Tibial artery (tissue), 4 donors: ENCODE measurements at regions not wholly inside any gene's neighbourhood (a gene's known extent, or its start where the extent isn't known, plus 50 kb on each side); places are given as distances from the start of the nearest gene placed in this dataset.
"Not testable (repeated sequence)": the region's sequence is repeated elsewhere in the genome, so short reads cannot be mapped to it uniquely, and the experiment has no call there.

Experiments
- DNase-seq, 2 donors: peaks; one replicate each; pipeline ENCODE4 v3.0.0-alpha.2; 2019
- H3K27ac ChIP-seq, 2 donors: fragments of 200-600 bp; sonication (generic) in 1 of 2; 1 replicate in 1 of 2; 2 replicates in 1 of 2; pipeline ENCODE4 v1.5.1; 2018 to 2019; ENCODE audit warnings: mild to moderate bottlenecking in 1 of 2
- H3K27me3 ChIP-seq, 2 donors: fragments of 200-600 bp; sonication (generic) in 1 of 2; one replicate each; pipeline versions ENCODE4 v1.5.1 to v1.6.0; 2016 to 2019
- H3K36me3 ChIP-seq, 3 donors: fragments of 200-600 bp; sonication (generic) in 2 of 3; one replicate each; pipeline ENCODE4 v1.5.1; 2016 to 2019; ENCODE audit warnings: mild to moderate bottlenecking in 2 of 3
- H3K4me1 ChIP-seq, 4 donors: fragments of 200-600 bp; sonication (generic) in 2 of 4; 1 replicate in 3 of 4; 2 replicates in 1 of 4; pipeline ENCODE4 v1.5.1; 2016 to 2019
- H3K4me3 ChIP-seq, 2 donors: fragments of 200-600 bp; sonication (generic) in 1 of 2; 1 replicate in 1 of 2; 2 replicates in 1 of 2; pipeline ENCODE4 v1.5.1; 2018 to 2019; ENCODE audit warnings: mild to moderate bottlenecking in 2 of 2
- H3K9me3 ChIP-seq, 3 donors: fragments of 200-600 bp; sonication (generic) in 1 of 3; one replicate each; pipeline ENCODE4 v1.5.1; 2016 to 2019
- CTCF ChIP-seq, 2 experiments: fragments of 200-600 bp in 1 of 2; fragments of 450-650 bp in 1 of 2; IDR thresholded peaks; one replicate each; pipeline ENCODE4 v1.5.1; 2017 to 2019; ENCODE audit warnings: antibody characterized with exemption in 2 of 2, mild to moderate bottlenecking in 1 of 2, moderate library complexity in 1 of 2
- intact Hi-C: fragments of 100-400 bp; cut with DNase I; formaldehyde crosslinking; loops from one replicate; pipeline ENCODE4 v1.15.0; 2023; ENCODE audit warnings: low total_unique reads

GRCh38 chr9:75360252-75360651, 271.9 kb downstream of the OSTF1 start:
- no peak for TF ChIP-seq CTCF (IDR thresholded peaks at IDR 0.05)
- Histone ChIP-seq H3K36me3 (no peaks in the 10 kb centered on the region), H3K9me3 (peaks cover 0 to 4% (median 0%) of the 10 kb centered on the region in 3 donors), H3K27ac (no peak overlapping the region), H3K27me3 (no peaks in the 10 kb centered on the region), H3K4me3 (no peak overlapping the region), H3K4me1 (no peaks in the 10 kb centered on the region)
- intact Hi-C loops: no loop called here
- DNase-seq: no peak

GRCh38 chr9:75362446-75362845, 274.1 kb downstream of the OSTF1 start:
- DNase-seq, H3K9me3 ChIP-seq, H3K27me3 ChIP-seq, H3K27ac ChIP-seq, H3K4me3 ChIP-seq, H3K36me3 ChIP-seq, H3K4me1 ChIP-seq, intact Hi-C loops: not testable (repeated sequence)

GRCh38 chr9:75365196-75365595, 276.9 kb downstream of the OSTF1 start:
- no peak for DNase-seq
- peaks cover 0 to 4% (median 0%) of the 10 kb centered on the region in 3 donors for H3K9me3 ChIP-seq
- H3K4me3 ChIP-seq: no peak overlapping the region
- H3K27me3 ChIP-seq: no peaks in the 10 kb centered on the region
- intact Hi-C loops: no loop called here
- no peak for TF ChIP-seq CTCF (IDR thresholded peaks at IDR 0.05)
- H3K27ac ChIP-seq: no peak overlapping the region
- H3K36me3 ChIP-seq: no peaks in the 10 kb centered on the region
- no peaks in the 10 kb centered on the region for H3K4me1 ChIP-seq

- no peaks in the 10 kb centered on the region for H3K9me3 ChIP-seq
- intact Hi-C loops: no loop called here
- no peak overlapping the region for H3K4me3 ChIP-seq
- no peak overlapping the region for H3K27ac ChIP-seq
- TF ChIP-seq CTCF (IDR thresholded peaks at IDR 0.05): no peak
- peak in 1 of 2 donors; percentile 24 for DNase-seq
- no peaks in the 10 kb centered on the region for H3K27me3 ChIP-seq
- H3K4me1 ChIP-seq: no peaks in the 10 kb centered on the region
- no peaks in the 10 kb centered on the region for H3K36me3 ChIP-seq
Measured at GRCh38 chr9:75369989-75370388, 281.7 kb downstream of the OSTF1 start.

GRCh38 chr9:75372499-75373268, 284.4 kb downstream of the OSTF1 start:
- intact Hi-C loops: no loop called here
- Histone ChIP-seq H3K9me3 (no peaks in the 10 kb centered on the region), H3K27me3 (no peaks in the 10 kb centered on the region), H3K36me3 (no peaks in the 10 kb centered on the region), H3K4me3 (no peak overlapping the region), H3K4me1 (no peaks in the 10 kb centered on the region), H3K27ac (no peak overlapping the region)
- DNase-seq: peak; percentile 59 to 70
- no peak for TF ChIP-seq CTCF (IDR thresholded peaks at IDR 0.05)

- DNase-seq: no peak
- H3K27ac ChIP-seq: no peak overlapping the region
- no peaks in the 10 kb centered on the region for H3K9me3 ChIP-seq
- intact Hi-C loops: no loop called here
- H3K4me1 ChIP-seq: peaks cover 0 to 8% (median 0%) of the 10 kb centered on the region in 4 donors
- H3K27me3 ChIP-seq: no peaks in the 10 kb centered on the region
- TF ChIP-seq CTCF (IDR thresholded peaks at IDR 0.05): no peak
- no peaks in the 10 kb centered on the region for H3K36me3 ChIP-seq
- H3K4me3 ChIP-seq: no peak overlapping the region
Measured at GRCh38 chr9:75376680-75377254, 288.5 kb downstream of the OSTF1 start.
